Activated CD4-positive, alpha-beta T cell treated with anti-CD3 and anti-CD28 coated beads for 24 hours (primary cell): ENCODE measurements at regions not wholly inside any gene's neighbourhood (a gene's known extent, or its start where the extent isn't known, plus 50 kb on each side); places are given as distances from the start of the nearest gene placed in this dataset.
A peak's percentile ranks its signal among the peaks of the same experiment; 100 is the strongest.
"Not testable (repeated sequence)": the region's sequence is repeated elsewhere in the genome, so short reads cannot be mapped to it uniquely, and the experiment has no call there.

Experiments used
- DNase-seq, 2 donors: peaks; one replicate each; pipeline ENCODE4 v3.0.0-alpha.2; 2020; ENCODE audit warnings: low read depth in 2 of 2

DNA sequence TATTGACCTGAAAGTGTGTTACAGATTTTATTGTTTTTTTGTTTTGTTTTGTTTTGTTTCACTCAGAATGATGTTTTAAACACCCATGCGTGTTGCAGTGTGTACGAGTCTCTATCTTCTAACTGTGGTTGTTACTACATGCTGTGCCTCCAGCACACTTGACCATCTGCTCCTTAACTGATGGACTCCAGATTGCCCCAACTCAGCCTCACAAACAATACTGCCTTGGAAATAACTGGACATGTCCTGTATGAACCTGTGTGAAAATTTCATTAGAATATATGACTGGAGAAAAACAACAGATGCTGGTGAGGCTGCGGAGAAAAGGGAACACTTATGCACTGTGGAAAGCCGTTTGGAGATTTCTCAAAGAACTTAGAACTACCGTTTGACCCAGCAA lies 68.7 kb upstream of the HAND1 start:
- no peak for DNase-seq

DNA sequence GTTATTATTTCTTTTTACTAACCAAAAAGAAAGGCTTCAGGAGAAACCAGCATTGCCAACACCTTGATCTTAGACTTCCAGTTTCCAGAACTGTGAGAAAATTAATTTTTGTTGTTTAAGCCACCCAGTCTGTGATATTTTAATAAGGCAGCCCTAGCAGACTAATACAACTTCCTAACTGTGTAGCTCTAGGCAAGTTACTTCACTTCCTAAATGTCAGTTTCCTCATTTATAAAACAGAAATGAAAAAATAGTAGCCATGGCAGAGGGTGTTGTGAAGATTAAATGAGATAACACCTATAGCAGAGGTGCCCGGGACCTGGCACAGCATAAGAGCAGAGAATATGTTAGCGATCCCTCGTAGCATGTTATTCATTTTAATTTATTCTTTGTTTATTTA lies 66.6 kb upstream of the HAND1 start:
- DNase-seq, result no peak

DNA sequence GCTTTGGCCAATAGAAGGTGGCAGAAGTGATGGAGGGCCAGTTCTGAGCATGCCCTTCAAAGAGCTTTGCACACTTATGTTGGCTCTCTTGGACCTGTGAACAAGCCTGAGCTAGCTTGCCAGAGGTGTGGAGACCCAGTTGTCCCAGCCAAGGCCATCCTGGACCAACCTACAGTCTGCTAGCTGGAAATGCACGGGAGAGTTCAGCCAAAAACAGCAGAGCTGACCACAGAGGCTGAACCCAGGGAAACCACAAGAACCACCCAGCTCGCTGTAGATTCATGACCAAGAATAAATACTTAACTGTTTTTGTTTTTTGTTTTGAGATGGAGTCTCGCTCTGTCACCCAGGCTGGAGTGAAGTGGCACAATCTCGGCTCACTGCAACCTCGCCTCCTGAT lies 65.4 kb upstream of the HAND1 start:
- DNase-seq, result no peak

GRCh38 chr5:154542581-154542980 lies 64.6 kb upstream of the HAND1 start:
- no peak for DNase-seq

- no peak for DNase-seq
Measured at GRCh38 chr5:154542000-154542399, 64.0 kb upstream of the HAND1 start.

GRCh38 chr5:154541553-154541952 lies 63.5 kb upstream of the HAND1 start:
- DNase-seq, result peak in 1 of 2 donors; percentile 6

GRCh38 chr5:154540600-154540999 lies 62.6 kb upstream of the HAND1 start:
- DNase-seq, result no peak

DNA sequence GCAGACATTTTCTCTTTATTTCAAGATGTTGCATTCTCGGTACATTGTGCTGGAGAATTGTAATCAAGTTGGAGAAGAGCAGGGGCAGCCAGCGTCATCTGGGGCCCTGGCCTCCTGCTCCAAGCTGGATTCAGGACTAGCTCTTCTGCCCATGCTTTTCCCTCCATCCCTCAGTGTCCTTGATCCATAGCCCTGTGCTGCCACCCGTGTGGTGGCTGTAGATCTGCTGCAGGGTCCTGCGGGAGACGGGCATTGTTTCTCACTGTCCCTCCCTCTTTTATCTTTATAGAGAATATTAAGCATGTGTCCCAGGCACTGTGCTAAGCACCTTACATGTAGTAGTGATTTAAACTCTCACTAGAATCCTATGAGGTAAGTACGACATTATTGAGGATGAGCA lies 60.5 kb upstream of the HAND1 start:
- no peak for DNase-seq

- not testable (repeated sequence) for DNase-seq
Measured at GRCh38 chr5:154536439-154536838, 58.4 kb upstream of the HAND1 start.

DNA sequence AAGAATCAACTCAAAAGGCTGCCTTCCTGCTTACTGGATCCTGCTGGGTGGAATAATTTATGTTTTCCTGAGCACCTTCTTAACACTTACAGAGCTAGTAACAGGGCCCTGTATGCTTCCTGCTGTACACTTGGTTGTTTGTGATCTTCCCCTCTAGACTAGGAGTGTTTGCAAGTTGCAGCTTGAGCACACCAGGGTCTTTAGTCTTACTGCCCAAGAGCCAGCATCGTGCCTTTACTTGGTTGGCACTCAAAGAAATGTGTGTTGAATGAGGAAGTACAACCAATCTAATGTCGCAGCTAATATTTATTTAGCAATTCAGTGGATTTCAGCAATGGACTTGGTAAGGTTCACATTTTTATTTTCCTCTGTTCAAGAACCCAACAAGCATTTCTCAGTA lies 57.5 kb upstream of the HAND1 start:
- no peak for DNase-seq

- DNase-seq, result no peak
Measured at GRCh38 chr5:154534457-154535050, 56.5 kb upstream of the HAND1 start.

GRCh38 chr5:154529282-154529681 lies 51.3 kb upstream of the HAND1 start:
- no peak for DNase-seq

- DNase-seq, result no peak
Measured at GRCh38 chr5:154528005-154528594, 50.1 kb upstream of the HAND1 start.
